IMR-90 (cell line): ENCODE measurements at regions not wholly inside any gene's neighbourhood (a gene's known extent, or its start where the extent isn't known, plus 50 kb on each side); places are given as distances from the start of the nearest gene placed in this dataset.

Experiments used
- BHLHE40 ChIP-seq: fragments of 150-350 bp; IDR thresholded peaks from 2 replicates; pipeline ENCODE4 v1.6.1; 2016; ENCODE audit warnings: mild to moderate bottlenecking, low read depth, low read length
- CEBPB ChIP-seq: IDR thresholded peaks from 2 replicates; pipeline ENCODE4 v1.6.1; 2012; ENCODE audit warnings: low read depth, low read length, improper control_type of control experiment
- FOS ChIP-seq: fragments of 150-350 bp; IDR thresholded peaks from 2 replicates; pipeline ENCODE4 v1.6.1; 2016; ENCODE audit warnings: low read depth, low read length
- MAFK ChIP-seq: IDR thresholded peaks from 2 replicates; pipeline ENCODE4 v1.6.1; 2012; ENCODE audit warnings: low read depth, low read length, improper control_type of control experiment
- MAZ ChIP-seq: IDR thresholded peaks from 2 replicates; pipeline ENCODE4 v1.6.1; 2012; ENCODE audit warnings: low read depth, mild to moderate bottlenecking, low read length, improper control_type of control experiment, moderate library complexity, borderline replicate concordance
- POLR2A ChIP-seq: IDR thresholded peaks from 2 replicates; pipeline ENCODE4 v1.6.1; 2012; ENCODE audit warnings: mild to moderate bottlenecking, low read depth, low read length
- RAD21 ChIP-seq: IDR thresholded peaks from 2 replicates; pipeline ENCODE4 v1.6.1; 2012; ENCODE audit warnings: low read length, improper control_type of control experiment
- RCOR1 ChIP-seq: IDR thresholded peaks from 2 replicates; pipeline ENCODE4 v1.6.1; 2012; ENCODE audit warnings: mild to moderate bottlenecking, low read length, improper control_type of control experiment; ENCODE audit not compliant: insufficient replicate concordance
- RFX5 ChIP-seq: IDR thresholded peaks from 2 replicates; pipeline ENCODE4 v1.8.0; 2012; ENCODE audit warnings: low read depth, mild to moderate bottlenecking, low read length, moderate library complexity
- TF ChIP-seq, protein P1 (sequence below): conservative IDR thresholded peaks from 2 replicates; pipeline ENCODE4 v1.5.1; 2012; ENCODE audit warnings: mild to moderate bottlenecking, low read depth, low read length, improper control_type of control experiment
- TF ChIP-seq, protein P2 (sequence below): fragments of 150-350 bp; IDR thresholded peaks from 2 replicates; pipeline ENCODE4 v1.6.1; 2016; ENCODE audit warnings: low read depth, mild to moderate bottlenecking, low read length, moderate library complexity, borderline replicate concordance
- TF ChIP-seq, protein P3 (sequence below): fragments of 150-350 bp; IDR thresholded peaks from 2 replicates; pipeline ENCODE4 v1.6.1; 2017; ENCODE audit warnings: mild to moderate bottlenecking, antibody characterized with exemption, low read length, low read depth

DNA sequence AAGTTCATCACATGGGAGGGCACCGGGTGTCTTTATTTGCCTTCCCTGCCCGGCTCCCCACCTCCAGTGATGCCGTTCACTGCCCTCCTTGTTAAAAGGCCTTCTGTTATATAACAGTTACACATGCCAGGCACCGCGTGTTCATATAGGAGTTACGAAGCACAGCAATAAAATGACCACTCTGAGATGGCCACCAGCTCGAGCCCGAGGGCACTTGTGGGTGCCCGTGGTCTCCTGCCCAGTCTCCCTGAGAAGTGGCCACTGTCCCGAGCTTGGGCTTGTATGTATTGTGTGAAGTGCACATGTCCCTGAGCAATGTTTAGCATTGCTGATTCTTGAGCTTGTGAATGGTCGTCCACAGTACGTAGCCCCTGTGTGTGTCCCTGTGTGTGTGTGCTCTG, 355.6 kb downstream of the SEC14L1 start:
- TF ChIP-seq, protein P1, sequence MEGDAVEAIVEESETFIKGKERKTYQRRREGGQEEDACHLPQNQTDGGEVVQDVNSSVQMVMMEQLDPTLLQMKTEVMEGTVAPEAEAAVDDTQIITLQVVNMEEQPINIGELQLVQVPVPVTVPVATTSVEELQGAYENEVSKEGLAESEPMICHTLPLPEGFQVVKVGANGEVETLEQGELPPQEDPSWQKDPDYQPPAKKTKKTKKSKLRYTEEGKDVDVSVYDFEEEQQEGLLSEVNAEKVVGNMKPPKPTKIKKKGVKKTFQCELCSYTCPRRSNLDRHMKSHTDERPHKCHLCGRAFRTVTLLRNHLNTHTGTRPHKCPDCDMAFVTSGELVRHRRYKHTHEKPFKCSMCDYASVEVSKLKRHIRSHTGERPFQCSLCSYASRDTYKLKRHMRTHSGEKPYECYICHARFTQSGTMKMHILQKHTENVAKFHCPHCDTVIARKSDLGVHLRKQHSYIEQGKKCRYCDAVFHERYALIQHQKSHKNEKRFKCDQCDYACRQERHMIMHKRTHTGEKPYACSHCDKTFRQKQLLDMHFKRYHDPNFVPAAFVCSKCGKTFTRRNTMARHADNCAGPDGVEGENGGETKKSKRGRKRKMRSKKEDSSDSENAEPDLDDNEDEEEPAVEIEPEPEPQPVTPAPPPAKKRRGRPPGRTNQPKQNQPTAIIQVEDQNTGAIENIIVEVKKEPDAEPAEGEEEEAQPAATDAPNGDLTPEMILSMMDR = no peak
- TF ChIP-seq, protein P2, sequence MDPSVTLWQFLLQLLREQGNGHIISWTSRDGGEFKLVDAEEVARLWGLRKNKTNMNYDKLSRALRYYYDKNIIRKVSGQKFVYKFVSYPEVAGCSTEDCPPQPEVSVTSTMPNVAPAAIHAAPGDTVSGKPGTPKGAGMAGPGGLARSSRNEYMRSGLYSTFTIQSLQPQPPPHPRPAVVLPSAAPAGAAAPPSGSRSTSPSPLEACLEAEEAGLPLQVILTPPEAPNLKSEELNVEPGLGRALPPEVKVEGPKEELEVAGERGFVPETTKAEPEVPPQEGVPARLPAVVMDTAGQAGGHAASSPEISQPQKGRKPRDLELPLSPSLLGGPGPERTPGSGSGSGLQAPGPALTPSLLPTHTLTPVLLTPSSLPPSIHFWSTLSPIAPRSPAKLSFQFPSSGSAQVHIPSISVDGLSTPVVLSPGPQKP = no peak
- TF ChIP-seq MAFK = no peak
- TF ChIP-seq RAD21 = no peak
- no peak for TF ChIP-seq POLR2A
- TF ChIP-seq, protein P3, sequence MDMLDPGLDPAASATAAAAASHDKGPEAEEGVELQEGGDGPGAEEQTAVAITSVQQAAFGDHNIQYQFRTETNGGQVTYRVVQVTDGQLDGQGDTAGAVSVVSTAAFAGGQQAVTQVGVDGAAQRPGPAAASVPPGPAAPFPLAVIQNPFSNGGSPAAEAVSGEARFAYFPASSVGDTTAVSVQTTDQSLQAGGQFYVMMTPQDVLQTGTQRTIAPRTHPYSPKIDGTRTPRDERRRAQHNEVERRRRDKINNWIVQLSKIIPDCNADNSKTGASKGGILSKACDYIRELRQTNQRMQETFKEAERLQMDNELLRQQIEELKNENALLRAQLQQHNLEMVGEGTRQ = no peak
- no peak for TF ChIP-seq BHLHE40
- no peak for TF ChIP-seq MAZ
- no peak for TF ChIP-seq RFX5
- TF ChIP-seq CEBPB = no peak
- no peak for TF ChIP-seq FOS
- no peak for TF ChIP-seq RCOR1
